CD4-positive, alpha-beta T cell treated with Interleukin-10 for 1 hour (primary cell): ENCODE measurements at regions not wholly inside any gene's neighbourhood (a gene's known extent, or its start where the extent isn't known, plus 50 kb on each side); places are given as distances from the start of the nearest gene placed in this dataset.

Experiments
- DNase-seq: peaks from one replicate; pipeline ENCODE4 v3.0.0-alpha.2; 2020

DNA sequence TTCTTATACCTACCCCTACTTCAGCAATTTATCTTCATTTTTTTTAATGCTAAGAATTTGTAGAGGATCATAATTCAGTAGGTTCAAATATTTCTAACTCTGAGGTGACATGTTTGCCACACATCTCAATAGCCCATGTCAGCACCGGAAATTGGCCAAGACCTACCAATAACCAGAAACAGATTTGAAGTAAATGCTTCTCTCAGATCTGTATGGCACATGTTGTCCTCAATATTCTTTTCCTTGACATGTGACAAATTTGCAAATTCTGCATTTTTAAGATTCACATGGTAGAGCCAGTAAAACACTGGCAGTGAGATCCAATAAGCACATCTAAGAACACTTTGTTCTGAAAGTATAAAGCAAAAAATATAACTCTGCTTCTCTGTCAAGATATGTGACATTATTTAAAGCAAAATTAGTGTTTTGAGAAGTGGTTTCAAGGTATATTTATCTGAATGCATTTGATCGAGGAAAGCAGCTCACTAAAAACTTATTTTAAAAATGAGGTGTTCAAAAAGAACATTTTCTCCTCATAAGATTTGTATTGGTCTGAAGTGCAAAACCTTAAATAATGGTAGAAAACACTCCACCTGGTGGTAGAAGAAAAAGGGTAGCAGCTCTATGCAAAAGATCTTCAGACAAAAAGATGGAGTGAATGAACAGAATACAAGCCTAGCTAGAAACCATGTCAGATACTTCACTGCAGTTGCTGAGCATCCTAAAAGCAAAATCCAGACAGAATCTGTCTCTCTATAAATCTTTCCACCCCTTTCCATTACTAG is 513.8 kb upstream of the FAM241A start:
- no peak for DNase-seq

DNA sequence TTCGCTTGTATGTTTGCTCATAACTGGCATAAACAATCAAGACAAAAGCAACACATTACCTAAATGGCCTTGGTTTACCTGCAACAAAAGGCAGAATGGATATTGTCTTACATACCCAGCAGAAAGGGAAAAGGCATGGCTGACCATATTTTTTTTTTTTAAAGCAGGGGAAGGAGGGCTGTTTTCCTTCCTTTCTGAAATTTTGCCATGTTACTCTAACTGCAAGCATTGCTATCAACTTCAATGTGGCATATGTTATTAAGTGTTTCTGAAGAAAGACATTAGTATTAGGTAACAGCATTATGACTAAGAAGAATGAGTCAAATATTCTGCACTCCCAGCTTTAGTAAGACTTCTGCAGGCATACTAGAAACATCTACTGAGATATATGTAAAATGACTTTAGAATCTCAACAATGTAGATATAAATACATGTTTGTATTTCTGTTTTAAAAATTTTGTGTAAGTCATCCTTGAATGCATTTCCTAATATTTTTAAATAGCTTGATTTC is 512.6 kb upstream of the FAM241A start:
- DNase-seq, result no peak

DNA sequence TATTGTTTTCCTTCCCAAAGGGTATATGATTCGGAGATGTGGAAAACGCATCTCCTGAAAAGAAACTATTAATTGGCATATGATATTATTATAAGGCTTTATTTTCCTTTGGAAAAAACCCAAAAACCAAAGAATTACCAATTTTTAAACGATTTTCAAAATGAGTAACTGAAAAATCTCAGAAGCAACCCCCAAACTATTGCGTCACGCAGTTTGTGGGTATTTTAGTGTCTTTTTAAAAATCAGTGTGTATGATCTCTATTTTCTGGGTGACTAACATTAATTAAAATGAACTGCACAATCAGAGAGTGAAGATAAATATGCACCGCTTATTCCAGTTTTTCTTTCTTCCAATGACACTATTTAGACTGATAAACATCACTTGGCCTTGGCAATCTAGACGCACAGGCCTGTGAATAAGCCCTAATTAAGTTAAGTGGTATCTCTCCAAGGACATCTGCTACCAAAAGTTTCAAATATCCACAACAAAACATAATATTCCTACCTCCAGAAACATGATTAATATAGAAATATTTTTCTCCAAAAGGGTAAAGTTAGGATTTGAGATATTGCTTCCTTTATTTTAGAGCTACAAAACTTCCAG is 511.5 kb upstream of the FAM241A start:
- DNase-seq, result no peak

DNA sequence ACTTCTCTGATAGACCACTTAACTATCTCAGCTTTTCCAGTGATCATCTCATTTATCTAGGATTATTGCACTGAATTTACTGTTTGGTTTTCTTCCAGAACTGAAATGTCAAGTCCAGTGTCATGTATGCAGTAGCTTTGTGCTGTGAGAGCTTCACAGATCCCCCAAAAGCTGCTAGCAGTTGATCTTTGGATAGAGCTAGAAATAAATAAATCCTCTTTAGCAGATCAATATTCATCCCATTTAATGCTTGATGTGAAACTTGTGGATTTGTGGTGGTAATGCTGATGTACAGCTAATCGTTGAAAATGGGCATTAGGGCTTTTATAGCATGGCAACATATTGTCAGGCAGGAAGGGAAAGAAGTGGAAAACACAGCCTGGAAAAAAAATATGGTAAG is 509.6 kb upstream of the FAM241A start:
- DNase-seq, result no peak

DNA sequence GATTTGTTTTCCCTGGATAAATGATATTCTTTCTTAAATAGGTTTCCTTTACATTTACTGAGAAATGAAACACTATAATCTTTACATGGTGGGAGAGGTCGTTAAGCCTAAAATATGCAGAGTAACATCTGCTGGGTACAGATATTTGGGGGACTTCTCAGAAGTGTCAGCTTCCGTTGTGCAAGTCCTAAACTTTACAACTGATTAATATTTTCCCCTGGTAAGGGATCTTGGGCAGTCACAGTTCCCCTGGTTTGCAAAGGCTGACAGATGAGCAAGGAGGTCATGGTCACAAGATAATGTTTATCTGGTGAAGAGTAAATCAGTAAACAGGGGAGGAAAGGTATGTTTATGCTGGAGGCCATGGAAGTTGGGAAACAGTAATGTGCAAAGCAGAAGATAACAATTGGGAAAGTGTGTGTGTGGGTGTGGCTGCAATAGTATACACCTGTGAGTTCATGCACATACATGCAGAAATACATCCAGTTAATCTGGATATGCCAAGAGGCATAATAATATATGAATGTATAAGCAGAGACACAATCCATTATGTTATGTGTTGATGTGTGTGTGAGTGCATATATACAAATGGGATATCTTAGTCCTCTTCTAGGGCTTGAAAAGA is 508.2 kb upstream of the FAM241A start:
- DNase-seq, result no peak

DNA sequence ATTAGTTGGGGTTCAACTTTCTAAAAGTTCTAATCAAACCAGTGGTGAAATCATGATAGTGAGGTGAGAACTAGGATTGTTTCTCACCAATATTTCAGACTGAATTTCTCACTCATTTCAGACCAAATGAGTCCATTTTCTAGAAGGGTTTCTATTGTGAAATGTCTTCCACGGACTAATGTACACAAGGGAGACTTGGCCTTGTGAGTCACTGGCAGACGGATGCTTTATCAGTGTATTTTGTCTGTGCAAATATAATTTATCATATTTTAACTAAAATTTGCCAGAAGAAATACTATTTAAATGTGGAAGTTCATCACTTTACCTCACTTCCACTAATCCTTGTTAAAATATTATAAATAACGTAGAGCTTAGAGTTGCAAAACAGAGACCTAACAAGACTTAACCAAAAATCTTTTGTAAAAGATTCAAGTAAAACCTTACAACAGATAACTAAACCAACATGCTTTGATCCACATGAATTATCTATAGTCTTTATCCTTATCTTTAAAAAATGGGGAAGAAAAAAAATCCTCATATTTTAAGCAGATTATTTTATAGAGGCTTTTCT is 506.0 kb upstream of the FAM241A start:
- DNase-seq, result no peak

DNA sequence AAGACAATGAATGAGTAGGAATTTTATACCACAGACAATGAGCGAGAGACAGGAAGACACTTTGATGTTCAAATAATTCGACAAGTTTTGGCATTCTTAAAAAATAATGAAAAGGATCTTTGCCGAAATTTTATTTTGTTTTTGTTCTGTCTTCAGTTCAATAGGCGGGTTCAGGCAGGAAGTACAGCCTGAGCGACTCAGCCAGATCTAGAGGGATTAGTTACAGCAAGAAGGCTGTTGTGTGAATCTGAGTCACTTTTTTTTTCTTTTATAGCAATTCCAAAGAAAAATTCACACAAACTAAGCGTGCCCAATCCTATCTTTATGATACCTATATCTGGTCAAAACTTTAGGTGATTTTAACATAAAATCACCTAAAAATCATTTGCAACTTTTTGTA is 505.4 kb upstream of the FAM241A start:
- no peak for DNase-seq

DNA sequence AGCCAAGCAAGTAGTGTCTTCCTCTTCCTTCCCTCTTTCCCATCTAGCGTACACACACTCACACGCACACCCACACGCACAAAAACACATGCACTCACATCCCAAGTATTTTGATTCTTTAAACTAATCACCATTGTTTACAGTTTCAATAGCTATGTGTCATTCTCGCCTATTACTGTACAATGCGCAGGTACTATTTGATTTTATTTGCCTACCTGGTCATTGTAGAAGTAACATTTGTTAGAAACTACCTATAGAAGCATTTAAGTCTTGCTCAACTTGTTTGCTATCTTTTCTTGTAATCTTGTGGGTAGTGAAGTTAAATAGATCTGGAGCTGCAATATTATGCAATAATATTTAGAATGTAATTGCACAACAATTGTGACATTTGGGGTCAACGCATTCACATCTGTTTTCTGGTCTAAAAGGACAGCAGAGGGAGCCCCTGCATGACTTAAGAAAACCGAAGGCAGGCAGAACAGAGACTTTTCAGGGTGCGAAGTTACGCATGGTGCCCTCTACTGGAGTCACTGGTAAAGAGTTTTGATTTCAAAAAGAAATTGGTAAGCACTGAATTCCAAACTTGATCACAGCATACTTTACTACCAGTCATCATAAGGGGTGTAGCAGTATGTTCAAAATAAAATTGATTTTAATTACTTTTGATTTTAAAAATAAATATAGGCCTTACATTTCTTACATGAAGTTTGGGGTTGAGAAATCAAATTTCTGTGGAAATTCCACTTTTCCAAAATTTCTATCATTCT is 503.3 kb upstream of the FAM241A start:
- DNase-seq, result peak; percentile 17

DNA sequence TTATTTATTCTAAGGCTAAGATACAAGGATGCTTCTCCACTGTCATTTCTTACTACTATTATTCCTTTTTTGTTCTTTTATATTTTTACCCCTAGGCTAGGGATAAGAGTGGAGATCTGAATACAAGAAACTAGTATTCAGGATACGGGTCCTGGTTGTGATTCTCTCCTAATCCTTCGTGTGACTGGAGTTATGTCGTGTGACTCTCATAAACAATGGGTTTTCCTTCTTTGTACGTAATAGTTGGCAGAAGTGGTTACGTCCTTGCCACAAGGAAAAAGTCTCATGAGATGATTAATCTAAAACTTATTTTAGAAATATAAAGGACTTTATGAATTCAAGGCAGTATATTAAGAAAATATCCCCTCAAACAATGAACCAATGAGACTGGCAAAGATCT is 497.2 kb upstream of the FAM241A start:
- DNase-seq, result no peak

DNA sequence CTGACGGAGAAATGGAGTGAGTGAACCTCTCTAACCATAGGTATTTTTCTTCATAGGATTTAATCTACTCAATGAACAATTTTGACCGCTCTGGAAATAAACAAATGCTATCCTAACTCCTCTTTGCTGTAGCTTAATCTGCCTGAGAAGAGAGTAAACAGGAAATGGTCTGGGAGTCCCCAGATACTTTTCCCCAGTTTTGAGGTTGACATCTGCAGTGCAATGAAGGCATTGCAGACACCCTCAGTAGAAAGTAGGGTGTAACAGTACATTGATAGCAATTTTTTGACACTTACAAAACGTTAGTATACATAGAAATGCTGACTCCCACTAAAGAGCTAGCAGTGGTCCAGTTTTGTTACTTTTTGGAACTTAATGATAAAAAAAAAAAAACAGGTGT is 495.9 kb upstream of the FAM241A start:
- no peak for DNase-seq

DNA sequence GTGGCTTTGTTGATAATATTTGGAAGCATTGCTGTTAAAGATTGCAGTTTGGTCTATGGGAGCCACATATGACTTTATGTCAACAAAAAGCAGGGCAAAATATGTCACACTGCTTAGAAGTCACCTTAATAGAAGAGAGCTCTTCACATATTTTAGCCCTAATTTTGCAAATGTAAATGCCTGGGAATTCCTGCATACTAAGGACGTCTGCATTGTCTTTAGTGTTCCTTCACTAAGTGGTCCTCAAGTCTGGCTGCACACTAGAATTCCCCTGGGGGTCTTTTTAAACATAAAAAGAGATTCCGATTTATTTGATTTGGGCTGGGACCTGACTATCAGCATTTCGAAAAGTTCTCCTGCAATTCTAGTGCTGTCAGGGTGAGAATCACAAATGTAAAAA is 495.1 kb upstream of the FAM241A start:
- DNase-seq, result no peak

DNA sequence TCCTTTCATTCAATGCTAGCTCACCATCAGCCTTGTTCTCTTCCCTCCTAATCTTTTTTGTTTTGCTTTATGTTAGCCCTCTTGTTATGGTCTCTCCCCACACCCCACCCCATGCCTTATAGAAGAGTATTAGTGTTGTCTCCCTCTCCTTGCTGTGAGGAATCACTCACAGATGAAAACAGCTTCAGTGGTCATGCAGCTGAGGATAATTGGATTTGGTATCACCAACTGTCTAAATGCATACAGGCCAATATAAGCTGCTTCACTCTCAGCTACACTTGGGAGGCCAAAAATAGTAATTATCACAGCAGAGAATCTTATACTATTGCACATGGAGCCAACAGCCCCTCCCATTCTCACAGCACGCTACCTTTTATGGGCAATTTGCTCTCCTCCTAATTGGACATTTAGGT is 494.6 kb upstream of the FAM241A start:
- DNase-seq, result no peak

DNA sequence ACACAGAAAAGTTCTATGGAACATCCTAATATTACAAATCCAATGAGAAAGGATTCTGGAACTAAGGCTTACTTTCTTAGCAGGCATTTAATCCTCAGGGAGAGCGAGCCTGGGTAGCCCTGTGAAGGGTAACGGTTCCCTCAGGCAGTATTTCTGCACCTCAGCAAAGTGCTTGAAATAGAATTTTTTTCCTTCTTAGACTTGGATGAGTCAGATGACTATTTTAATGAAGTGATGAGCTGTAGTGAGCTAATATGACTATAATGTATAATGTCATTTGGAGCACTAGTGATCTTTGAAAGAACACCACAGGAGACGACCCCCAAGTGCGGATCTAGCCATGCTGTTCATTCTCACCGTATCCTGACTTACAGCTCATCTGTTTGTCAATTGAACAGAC is 493.0 kb upstream of the FAM241A start:
- DNase-seq, result no peak

DNA sequence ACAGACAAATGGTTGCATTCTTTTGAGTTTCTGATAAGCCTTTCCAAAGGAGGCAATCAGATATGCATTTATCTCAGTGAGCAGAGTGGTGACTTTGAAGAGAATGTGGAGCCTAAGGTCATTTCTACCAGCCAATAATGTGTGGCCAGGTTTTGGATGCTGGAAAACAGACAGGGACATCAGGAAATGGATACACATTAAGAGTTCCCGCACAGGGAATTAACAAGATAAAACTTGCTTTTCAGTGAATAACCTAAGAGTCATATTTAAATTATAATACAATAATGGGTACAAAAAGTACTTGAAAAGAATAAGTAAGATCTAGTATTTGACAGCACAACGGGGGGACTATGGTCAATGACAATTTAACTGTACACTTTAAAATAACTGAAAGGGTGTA is 492.3 kb upstream of the FAM241A start:
- no peak for DNase-seq

DNA sequence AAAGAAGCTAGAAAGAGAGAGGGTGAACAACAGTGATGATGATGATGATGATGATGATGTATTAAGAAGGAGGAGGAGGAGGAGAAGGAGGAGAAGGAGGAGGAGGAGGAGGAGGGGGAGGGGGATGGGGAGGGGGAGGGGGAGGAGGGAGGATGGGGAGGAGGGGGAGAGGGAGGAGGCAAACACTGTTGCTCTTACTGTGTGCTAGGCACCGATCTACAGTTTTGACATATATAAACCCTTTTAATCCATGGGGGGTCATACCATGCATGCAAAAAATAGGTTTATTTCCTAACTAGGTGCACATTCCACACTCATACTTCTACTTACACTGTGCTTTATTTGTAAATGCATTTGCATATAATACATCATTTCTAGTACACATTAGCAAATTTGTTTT is 482.8 kb upstream of the FAM241A start:
- DNase-seq, result no peak

DNA sequence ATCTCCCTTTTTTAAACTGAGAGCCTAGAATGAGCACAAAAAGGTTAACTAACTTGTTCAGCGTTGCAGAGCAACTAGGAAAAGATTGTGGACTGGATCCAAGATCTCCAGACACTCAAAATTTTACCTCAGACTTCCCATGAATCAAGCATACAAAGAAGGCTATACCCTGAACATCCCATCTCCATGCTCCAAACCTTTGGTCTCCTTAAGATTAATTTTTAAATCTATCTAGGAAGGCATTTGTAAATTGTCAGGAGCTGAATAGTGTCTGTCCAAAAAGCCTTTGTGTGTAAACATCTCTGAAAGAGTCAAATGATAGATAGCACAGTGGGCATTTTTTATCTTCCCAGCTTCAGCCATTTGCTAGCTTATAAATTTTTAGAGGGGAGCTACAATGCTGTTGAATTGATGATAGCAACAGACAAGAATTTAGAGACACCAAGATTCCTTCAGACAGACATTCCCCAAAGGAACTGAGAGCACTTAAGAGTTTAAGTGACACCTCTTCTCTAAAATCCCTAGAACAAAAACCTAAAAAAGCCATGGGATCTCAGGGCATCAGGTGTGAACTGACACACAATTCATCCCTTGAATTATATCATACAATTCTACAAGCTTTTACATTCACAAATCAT is 480.8 kb upstream of the FAM241A start:
- no peak for DNase-seq

DNA sequence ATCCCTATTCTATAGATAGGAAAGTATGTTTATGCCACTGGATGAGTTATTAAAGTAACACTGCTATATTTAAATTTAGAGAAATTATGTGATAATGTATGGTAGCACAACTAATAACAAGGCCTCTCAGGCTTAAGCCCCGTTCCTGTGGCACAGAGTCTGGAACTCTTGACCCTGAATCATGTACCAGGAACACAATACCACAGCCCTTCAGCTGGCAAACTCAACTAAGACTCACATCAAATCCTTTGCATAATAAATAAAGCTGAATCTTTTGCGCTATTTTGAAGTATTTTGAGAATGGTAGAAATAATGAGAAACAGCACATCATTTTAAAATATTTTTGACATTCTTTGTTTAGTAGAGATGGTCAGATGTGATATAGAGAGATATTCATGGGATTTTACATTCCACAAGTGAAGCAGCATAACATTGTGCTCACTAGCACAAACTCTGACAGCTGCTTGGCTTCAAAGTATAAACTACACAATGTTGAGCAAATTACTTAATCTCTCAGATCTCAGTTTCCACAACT is 478.4 kb upstream of the FAM241A start:
- no peak for DNase-seq

DNA sequence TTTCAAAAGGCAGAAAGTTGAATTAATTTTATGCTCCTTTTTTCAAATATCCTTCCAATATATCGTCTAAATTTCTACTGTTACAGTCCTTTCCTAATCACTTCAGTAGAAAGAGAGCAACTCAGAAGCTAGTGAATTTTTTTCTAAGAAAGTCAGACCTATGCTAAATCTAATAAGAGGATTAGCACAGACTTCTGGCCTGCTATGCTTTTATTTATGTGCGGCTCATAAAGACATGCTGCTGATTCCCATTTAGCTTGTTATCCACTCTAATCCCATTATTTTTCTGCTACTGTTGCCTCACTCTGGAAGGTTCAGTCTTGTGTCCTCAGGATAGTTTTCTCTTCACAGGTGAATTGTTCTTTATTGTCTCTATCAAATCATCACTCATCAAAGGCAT is 473.5 kb upstream of the FAM241A start:
- DNase-seq, result no peak

DNA sequence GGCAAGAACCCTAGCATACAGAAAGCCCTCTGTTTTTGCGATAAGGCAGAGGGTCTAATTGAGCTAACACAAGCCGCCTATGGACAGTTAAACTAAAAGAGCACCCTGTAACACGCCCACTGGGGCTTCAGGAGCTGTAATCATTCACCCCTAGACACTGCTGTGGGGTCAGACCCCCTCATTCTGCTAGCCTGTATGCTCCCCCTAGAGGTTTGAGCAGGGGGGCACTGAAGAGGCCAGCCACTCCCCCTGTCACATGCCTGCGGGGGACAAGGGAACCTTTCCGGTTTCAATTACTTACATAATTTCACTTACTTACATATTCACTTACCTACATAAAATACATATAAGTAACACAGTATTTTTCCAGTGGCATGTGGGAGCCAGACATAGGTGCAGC is 469.5 kb upstream of the FAM241A start:
- no peak for DNase-seq

DNA sequence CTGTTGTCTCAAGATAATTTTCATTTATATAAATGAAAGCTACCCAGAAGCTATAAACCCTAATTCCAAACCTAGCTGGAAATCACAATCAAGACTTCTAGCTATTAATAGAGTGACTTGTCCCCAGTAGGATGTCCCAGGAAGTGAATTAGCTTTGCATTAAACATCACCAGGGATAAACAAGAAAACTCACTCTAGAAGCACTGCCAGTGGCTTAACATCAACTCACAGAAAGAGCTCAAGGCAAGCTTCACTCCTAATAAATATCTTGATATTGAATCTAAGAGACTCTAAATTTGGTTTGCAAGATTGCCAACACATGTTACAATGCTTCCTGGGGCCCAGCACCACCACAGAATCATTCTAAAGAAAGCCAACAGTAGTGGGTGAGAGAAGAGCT is 468.7 kb upstream of the FAM241A start:
- DNase-seq, result no peak

DNA sequence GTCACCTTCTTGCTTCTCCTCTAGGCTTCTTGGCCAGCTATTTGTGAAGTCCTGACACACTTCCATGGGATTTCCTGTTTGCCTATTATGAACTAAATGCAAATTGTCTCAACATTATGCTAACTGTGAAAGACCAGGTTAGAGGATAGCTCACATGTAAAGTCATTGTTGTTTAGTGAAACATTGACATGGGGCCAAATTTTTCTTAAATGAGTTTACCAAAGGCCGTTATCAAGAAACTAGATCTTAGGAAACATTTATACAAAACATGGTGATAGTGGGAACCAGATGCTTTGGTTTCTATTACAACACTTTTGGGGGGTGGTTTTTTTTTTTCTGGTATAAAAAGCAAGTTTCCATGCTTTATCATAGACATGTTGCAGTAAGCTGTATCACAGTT is 466.8 kb upstream of the FAM241A start:
- DNase-seq, result no peak

DNA sequence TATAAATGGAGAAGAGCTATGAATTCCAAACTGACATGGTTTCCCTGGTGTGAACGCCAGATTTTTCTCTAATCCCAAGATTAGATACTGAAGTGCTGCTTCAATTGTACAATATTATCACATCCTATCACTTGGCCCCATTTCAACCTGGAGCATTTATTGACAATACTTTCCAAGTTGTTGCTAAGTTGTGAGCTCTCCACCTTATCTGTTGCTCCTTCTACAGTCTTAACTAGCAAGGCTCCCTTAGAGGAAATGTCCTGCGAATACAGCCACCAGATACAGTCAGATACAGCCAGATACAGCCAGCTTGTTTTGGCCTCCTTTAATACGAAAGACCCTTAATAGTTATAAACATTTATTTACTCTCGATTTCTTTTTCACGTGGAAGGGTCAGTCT is 466.3 kb upstream of the FAM241A start:
- DNase-seq, result no peak
